Body of pancreas (tissue), 4 donors: ENCODE measurements at regions not wholly inside any gene's neighbourhood (a gene's known extent, or its start where the extent isn't known, plus 50 kb on each side); places are given as distances from the start of the nearest gene placed in this dataset.

ENCODE experiments used
- POLR2A ChIP-seq, 3 donors: fragments of 450-650 bp; IDR thresholded peaks; one replicate each; pipeline ENCODE4 v1.6.1; 2016; ENCODE audit warnings: antibody characterized with exemption in 3 of 3, mild to moderate bottlenecking in 2 of 3
- TF ChIP-seq, protein P1 (sequence below), 7 experiments: fragments of 450-650 bp in 4 of 7; fragments of 200-600 bp in 3 of 7; sonication (generic) in 3 of 7; IDR thresholded peaks; one replicate each; pipeline ENCODE4 v1.5.1; 2016 to 2019; ENCODE audit warnings: antibody characterized with exemption in 7 of 7

DNA sequence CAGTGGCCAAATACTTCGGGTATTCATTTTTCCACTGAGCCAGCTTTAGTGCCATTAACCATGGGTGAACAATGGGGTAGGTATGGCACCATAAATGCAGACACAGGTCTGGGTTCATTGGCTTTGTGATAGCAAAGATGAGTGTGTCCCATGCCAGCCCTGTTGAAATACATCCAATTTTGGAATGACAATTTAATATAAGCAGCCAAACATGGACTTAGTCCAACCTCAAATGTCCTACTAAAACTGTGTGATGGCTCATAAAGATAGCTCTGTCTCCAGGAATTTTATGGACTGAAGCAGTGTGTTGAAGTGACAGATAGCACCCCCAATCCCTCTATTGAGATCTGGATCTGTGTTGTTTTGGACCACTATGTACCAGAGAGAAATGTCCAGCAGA, 514.9 kb downstream of the RASEF start:
- no peak for TF ChIP-seq POLR2A (IDR thresholded peaks at IDR 0.05)
- TF ChIP-seq, protein P1, sequence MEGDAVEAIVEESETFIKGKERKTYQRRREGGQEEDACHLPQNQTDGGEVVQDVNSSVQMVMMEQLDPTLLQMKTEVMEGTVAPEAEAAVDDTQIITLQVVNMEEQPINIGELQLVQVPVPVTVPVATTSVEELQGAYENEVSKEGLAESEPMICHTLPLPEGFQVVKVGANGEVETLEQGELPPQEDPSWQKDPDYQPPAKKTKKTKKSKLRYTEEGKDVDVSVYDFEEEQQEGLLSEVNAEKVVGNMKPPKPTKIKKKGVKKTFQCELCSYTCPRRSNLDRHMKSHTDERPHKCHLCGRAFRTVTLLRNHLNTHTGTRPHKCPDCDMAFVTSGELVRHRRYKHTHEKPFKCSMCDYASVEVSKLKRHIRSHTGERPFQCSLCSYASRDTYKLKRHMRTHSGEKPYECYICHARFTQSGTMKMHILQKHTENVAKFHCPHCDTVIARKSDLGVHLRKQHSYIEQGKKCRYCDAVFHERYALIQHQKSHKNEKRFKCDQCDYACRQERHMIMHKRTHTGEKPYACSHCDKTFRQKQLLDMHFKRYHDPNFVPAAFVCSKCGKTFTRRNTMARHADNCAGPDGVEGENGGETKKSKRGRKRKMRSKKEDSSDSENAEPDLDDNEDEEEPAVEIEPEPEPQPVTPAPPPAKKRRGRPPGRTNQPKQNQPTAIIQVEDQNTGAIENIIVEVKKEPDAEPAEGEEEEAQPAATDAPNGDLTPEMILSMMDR (IDR thresholded peaks at IDR 0.05) = no peak
